ENCODE measurements at regions not wholly inside any gene's neighbourhood (a gene's known extent, or its start where the extent isn't known, plus 50 kb on each side); places are given as distances from the start of the nearest gene placed in this dataset.
A peak's percentile ranks its signal among the peaks of the same experiment; 100 is the strongest.

DNA sequence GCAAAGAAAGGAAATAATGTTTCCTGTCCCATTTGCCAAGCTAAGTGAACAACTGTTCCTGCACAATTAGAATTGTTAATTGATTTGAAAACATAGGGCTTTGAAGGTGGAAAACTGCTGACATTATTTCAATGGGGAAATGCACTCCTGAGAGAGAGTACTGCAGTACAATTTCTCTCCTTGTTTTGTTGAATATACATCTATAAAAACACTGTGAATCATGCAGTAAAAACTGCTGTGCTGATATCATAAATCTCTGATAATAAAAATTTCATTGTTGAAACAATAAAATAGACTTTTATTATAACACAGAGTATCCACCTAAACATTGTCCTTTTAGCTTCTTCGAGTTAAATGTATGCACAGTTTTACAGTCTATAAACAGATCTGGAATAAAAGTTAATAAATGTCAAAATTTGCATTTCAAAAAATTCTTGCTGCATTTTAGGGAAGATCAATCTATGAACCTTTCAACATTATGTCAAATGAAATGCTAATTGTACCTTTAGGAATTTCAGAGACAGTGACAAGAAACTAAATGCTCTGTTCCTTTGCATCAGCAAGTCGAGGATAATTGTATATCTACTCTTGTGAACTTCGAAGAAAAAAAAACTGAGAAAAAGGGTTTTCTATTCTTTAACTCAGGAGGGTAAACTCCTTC lies 328.2 kb upstream of the DACH1 start:
- peaks cover 6% of the 10 kb centered on the region for H3F3A ChIP-seq (replicated peaks; ENCODE audit: insufficient read depth)
- H3K27me3 ChIP-seq (ENCODE audit: insufficient read depth): no peaks in the 10 kb centered on the region
- WGBS (ENCODE audit: low lambda C conversion rate): 77% methylated on average over 3 of the region's 3 CpGs
- no peak overlapping the region for H3K4me3 ChIP-seq (ENCODE audit: low read depth in 2 of 2, low read length in 1 of 2)
- no peaks in the 10 kb centered on the region for H3K9me3 ChIP-seq
- POLR2A ChIA-PET: no interaction called here
- H3K27ac ChIP-seq (ENCODE audit: low read depth in 2 of 2, low read length in 1 of 2): no peak overlapping the region
- no peak for TF ChIP-seq RFX5 (IDR thresholded peaks at IDR 0.05; ENCODE audit: low read length)
- TF ChIP-seq EP300 (IDR thresholded peaks at IDR 0.05; ENCODE audit: borderline replicate concordance in 1 of 2, low read depth in 1 of 2, low read length in 1 of 2): no peak
- no peak for TF ChIP-seq RXRA (IDR thresholded peaks at IDR 0.05; ENCODE audit: borderline replicate concordance, low read depth)
- no peak for TF ChIP-seq MEF2A (IDR thresholded peaks at IDR 0.05; ENCODE audit: borderline replicate concordance, low read depth)
- TF ChIP-seq REST (IDR thresholded peaks at IDR 0.05; ENCODE audit: low read depth, low read length): no peak
- TF ChIP-seq TCF12 (IDR thresholded peaks at IDR 0.05): no peak
- no peak for TF ChIP-seq YY1 (IDR thresholded peaks at IDR 0.05; ENCODE audit: low read depth)
- H3K9ac ChIP-seq: no peak overlapping the region
- no peak overlapping the region for H3K4me2 ChIP-seq
- H2AFZ ChIP-seq (ENCODE audit: low read depth): peak overlapping the region; percentile 12; the same call in 1 of the 2 replicates
- CTCF ChIA-PET: interaction anchor here (1.4 kb wide), 1 partner anchor 12 kb away, joined by 4 read pairs; no protein-coding TSS in a partner anchor
- H4K20me1 ChIP-seq (ENCODE audit: insufficient read depth): no peaks in the 10 kb centered on the region
- H3K4me1 ChIP-seq (ENCODE audit: control insufficient read depth in 1 of 2, insufficient read depth in 2 of 2, low read depth in 1 of 2, low read length in 1 of 2): peaks cover 4 to 6% of the 10 kb centered on the region in 2 experiments; a peak in 2 of 4 replicates
- DNase-seq: no peak
- H3K36me3 ChIP-seq (replicated peaks in 1 of 2; ENCODE audit: control insufficient read depth in 1 of 2, insufficient read depth in 2 of 2, low read length in 1 of 2): no peaks in the 10 kb centered on the region
- no peaks in the 10 kb centered on the region for H3K79me2 ChIP-seq (ENCODE audit: insufficient read depth)
- no peaks in the 10 kb centered on the region for H3K9me2 ChIP-seq

GRCh38 chr13:72194523-72194922 lies 327.5 kb upstream of the DACH1 start:
- H3F3A ChIP-seq (replicated peaks; ENCODE audit: insufficient read depth): peaks cover 4% of the 10 kb centered on the region
- H3K9ac ChIP-seq: no peak overlapping the region
- no peaks in the 10 kb centered on the region for H3K36me3 ChIP-seq (replicated peaks in 1 of 2; ENCODE audit: control insufficient read depth in 1 of 2, insufficient read depth in 2 of 2, low read length in 1 of 2)
- no peak for TF ChIP-seq CHD2 (IDR thresholded peaks at IDR 0.05; ENCODE audit: low read length, partially characterized antibody)
- peak; percentile 94 for TF ChIP-seq RFX5 (IDR thresholded peaks at IDR 0.05; ENCODE audit: low read length)
- H3K27me3 ChIP-seq (ENCODE audit: insufficient read depth): no peaks in the 10 kb centered on the region
- POLR2A ChIA-PET: no interaction called here
- peak overlapping the region; percentile 12; the same call in 1 of the 2 replicates for H2AFZ ChIP-seq (ENCODE audit: low read depth)
- no peak overlapping the region for H3K4me2 ChIP-seq
- H3K4me3 ChIP-seq (ENCODE audit: low read depth in 2 of 2, low read length in 1 of 2): no peak overlapping the region
- H3K9me2 ChIP-seq: no peaks in the 10 kb centered on the region
- WGBS (ENCODE audit: low lambda C conversion rate): 66% methylated on average over 6 of the region's 6 CpGs
- H4K20me1 ChIP-seq (ENCODE audit: insufficient read depth): no peaks in the 10 kb centered on the region
- DNase-seq: no peak
- peaks cover 4 to 6% of the 10 kb centered on the region in 2 experiments; a peak in 2 of 4 replicates for H3K4me1 ChIP-seq (ENCODE audit: control insufficient read depth in 1 of 2, insufficient read depth in 2 of 2, low read depth in 1 of 2, low read length in 1 of 2)
- H3K79me2 ChIP-seq (ENCODE audit: insufficient read depth): no peaks in the 10 kb centered on the region
- H3K9me3 ChIP-seq: no peaks in the 10 kb centered on the region
- CTCF ChIA-PET: interaction anchor here (0.5 to 1.4 kb wide), 2 partner anchors 11 to 1024 kb away, joined by 3 to 4 read pairs; no protein-coding TSS in a partner anchor
- no peak overlapping the region for H3K27ac ChIP-seq (ENCODE audit: low read depth in 2 of 2, low read length in 1 of 2)

All from SK-N-SH (cell line).